ENCODE measurements at regions not wholly inside any gene's neighbourhood (a gene's known extent, or its start where the extent isn't known, plus 50 kb on each side); places are given as distances from the start of the nearest gene placed in this dataset.

GRCh38 chr2:7880126-7880525 is 801.7 kb upstream of the ID2 start:
- Histone ChIP-seq H3F3A (ENCODE audit: insufficient read depth) (no peaks in the 10 kb centered on the region), H3K9me3 (ENCODE audit: low read depth) (no peaks in the 10 kb centered on the region), H3K4me2 (ENCODE audit: unreplicated experiment) (no peak overlapping the region), H3K4me1 (ENCODE audit: insufficient read depth) (peaks cover 14% of the 10 kb centered on the region), H3K9ac (no peak overlapping the region), H3K36me3 (ENCODE audit: low read depth) (no peaks in the 10 kb centered on the region), H3K9me2 (ENCODE audit: insufficient read depth) (no peaks in the 10 kb centered on the region), H2AFZ (no peak overlapping the region), H3K27me3 (replicated peaks; ENCODE audit: insufficient read depth) (no peaks in the 10 kb centered on the region), H3K27ac (no peak overlapping the region), H3K4me3 (no peak overlapping the region), H4K20me1 (ENCODE audit: insufficient read depth) (no peaks in the 10 kb centered on the region), H3K79me2 (ENCODE audit: insufficient read depth) (no peaks in the 10 kb centered on the region)
- in situ Hi-C loops (cut with MboI): no loop called here
- TF ChIP-seq EZH2phosphoT487 (IDR thresholded peaks at IDR 0.05; ENCODE audit: insufficient read depth, low read depth) (no peak), EZH2 (IDR thresholded peaks at IDR 0.05; ENCODE audit: insufficient read depth, poor library complexity, severe bottlenecking) (no peak)
- DNase-seq: no peak
- 90 to 96% methylated on average over 2 of the region's 2 CpGs for WGBS, 2 experiments (ENCODE audit: low coverage in 1 of 2, low lambda C conversion rate in 2 of 2, missing lambda C conversion rate in 2 of 2)

DNA sequence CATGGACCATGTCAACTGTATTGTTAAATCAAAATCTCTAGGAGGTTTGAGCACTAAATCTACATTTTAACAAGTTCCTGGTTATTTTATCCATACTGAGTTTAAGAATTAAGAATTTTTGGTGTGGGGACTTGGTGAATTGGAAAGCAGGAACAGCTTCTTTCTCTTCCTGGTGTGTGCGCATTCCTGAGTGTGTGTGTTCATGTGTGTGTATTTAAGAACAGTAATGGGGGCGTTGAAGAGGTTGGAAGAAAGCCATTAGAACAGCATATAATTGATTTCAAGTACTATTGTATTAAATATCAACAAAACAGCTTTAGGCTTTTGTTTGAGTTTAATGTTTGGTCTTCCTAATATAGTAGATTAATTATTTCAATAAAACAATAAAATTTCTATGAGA is 801.3 kb upstream of the ID2 start:
- Histone ChIP-seq H3K4me1 (ENCODE audit: insufficient read depth) (peaks cover 14% of the 10 kb centered on the region), H3K4me3 (no peak overlapping the region), H3K27me3 (replicated peaks; ENCODE audit: insufficient read depth) (no peaks in the 10 kb centered on the region), H3K9me3 (ENCODE audit: low read depth) (no peaks in the 10 kb centered on the region), H2AFZ (no peak overlapping the region), H4K20me1 (ENCODE audit: insufficient read depth) (no peaks in the 10 kb centered on the region), H3K79me2 (ENCODE audit: insufficient read depth) (no peaks in the 10 kb centered on the region), H3K36me3 (ENCODE audit: low read depth) (no peaks in the 10 kb centered on the region), H3K9ac (no peak overlapping the region), H3K4me2 (ENCODE audit: unreplicated experiment) (no peak overlapping the region), H3F3A (ENCODE audit: insufficient read depth) (no peaks in the 10 kb centered on the region), H3K27ac (no peak overlapping the region), H3K9me2 (ENCODE audit: insufficient read depth) (no peaks in the 10 kb centered on the region)
- TF ChIP-seq EZH2phosphoT487 (IDR thresholded peaks at IDR 0.05; ENCODE audit: insufficient read depth, low read depth): no peak
- TF ChIP-seq EZH2 (IDR thresholded peaks at IDR 0.05; ENCODE audit: insufficient read depth, poor library complexity, severe bottlenecking): no peak
- peak; percentile 16 for DNase-seq
- in situ Hi-C loops (cut with MboI): no loop called here
- WGBS, 2 experiments (ENCODE audit: low coverage in 1 of 2, low lambda C conversion rate in 2 of 2, missing lambda C conversion rate in 2 of 2): 55 to 64% methylated on average over 2 of the region's 2 CpGs

GRCh38 chr2:7881063-7881462 is 800.8 kb upstream of the ID2 start:
- peak; percentile 40 for DNase-seq
- WGBS, 2 experiments (ENCODE audit: low coverage in 1 of 2, low lambda C conversion rate in 2 of 2, missing lambda C conversion rate in 2 of 2): 44 to 46% methylated on average over 5 of the region's 5 CpGs
- no peaks in the 10 kb centered on the region for H4K20me1 ChIP-seq (ENCODE audit: insufficient read depth)
- TF ChIP-seq EZH2 (IDR thresholded peaks at IDR 0.05; ENCODE audit: insufficient read depth, poor library complexity, severe bottlenecking): no peak
- no peak for TF ChIP-seq EZH2phosphoT487 (IDR thresholded peaks at IDR 0.05; ENCODE audit: insufficient read depth, low read depth)
- H3K4me3 ChIP-seq: no peak overlapping the region
- H2AFZ ChIP-seq: 0 out of 2 replicates have a peak overlapping the region, but pooled peaks have one; percentile 9
- H3K4me1 ChIP-seq (ENCODE audit: insufficient read depth): peaks cover 14% of the 10 kb centered on the region
- H3K36me3 ChIP-seq (ENCODE audit: low read depth): no peaks in the 10 kb centered on the region
- H3F3A ChIP-seq (ENCODE audit: insufficient read depth): no peaks in the 10 kb centered on the region
- H3K9me3 ChIP-seq (ENCODE audit: low read depth): no peaks in the 10 kb centered on the region
- in situ Hi-C loops (cut with MboI): no loop called here
- no peak overlapping the region for H3K9ac ChIP-seq
- no peaks in the 10 kb centered on the region for H3K9me2 ChIP-seq (ENCODE audit: insufficient read depth)
- no peak overlapping the region for H3K4me2 ChIP-seq (ENCODE audit: unreplicated experiment)
- H3K27ac ChIP-seq: no peak overlapping the region
- no peaks in the 10 kb centered on the region for H3K79me2 ChIP-seq (ENCODE audit: insufficient read depth)
- no peaks in the 10 kb centered on the region for H3K27me3 ChIP-seq (replicated peaks; ENCODE audit: insufficient read depth)

DNA sequence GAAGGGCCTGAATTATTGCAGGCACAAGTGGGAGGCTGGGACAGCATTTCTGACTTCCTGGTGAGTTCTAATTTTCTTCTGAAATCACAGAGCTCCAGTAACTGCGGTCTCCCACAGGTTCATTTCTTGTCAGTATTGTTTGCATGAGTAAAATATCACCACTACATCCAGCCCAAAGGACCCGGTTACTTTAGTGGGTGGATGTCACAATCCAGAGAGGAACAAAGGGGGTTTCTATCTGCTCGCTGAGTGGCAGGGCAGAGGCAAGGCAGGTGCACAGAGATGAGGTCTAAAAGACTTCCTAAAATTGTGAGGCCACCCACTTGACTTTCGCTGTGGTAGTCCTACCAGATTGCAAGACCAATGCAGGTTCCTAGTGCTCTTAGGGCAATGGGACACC is 800.4 kb upstream of the ID2 start:
- peaks cover 15% of the 10 kb centered on the region for H3K4me1 ChIP-seq (ENCODE audit: insufficient read depth)
- H3K9me3 ChIP-seq (ENCODE audit: low read depth): no peaks in the 10 kb centered on the region
- in situ Hi-C loops (cut with MboI): no loop called here
- DNase-seq: no peak
- no peaks in the 10 kb centered on the region for H3K79me2 ChIP-seq (ENCODE audit: insufficient read depth)
- no peaks in the 10 kb centered on the region for H3K27me3 ChIP-seq (replicated peaks; ENCODE audit: insufficient read depth)
- H3K36me3 ChIP-seq (ENCODE audit: low read depth): no peaks in the 10 kb centered on the region
- H3K4me3 ChIP-seq: no peak overlapping the region
- H3K27ac ChIP-seq: no peak overlapping the region
- WGBS, 2 experiments (ENCODE audit: low coverage in 1 of 2, low lambda C conversion rate in 2 of 2, missing lambda C conversion rate in 2 of 2): 73 to 79% methylated on average over 4 of the region's 4 CpGs
- no peaks in the 10 kb centered on the region for H3K9me2 ChIP-seq (ENCODE audit: insufficient read depth)
- H4K20me1 ChIP-seq (ENCODE audit: insufficient read depth): no peaks in the 10 kb centered on the region
- H3F3A ChIP-seq (ENCODE audit: insufficient read depth): peaks cover under 1% of the 10 kb centered on the region; the same call in 1 of the 2 replicates
- no peak overlapping the region for H3K4me2 ChIP-seq (ENCODE audit: unreplicated experiment)
- no peak overlapping the region for H3K9ac ChIP-seq
- H2AFZ ChIP-seq: 0 out of 2 replicates have a peak overlapping the region, but pooled peaks have one; percentile 9
- TF ChIP-seq EZH2 (IDR thresholded peaks at IDR 0.05; ENCODE audit: insufficient read depth, poor library complexity, severe bottlenecking): no peak
- TF ChIP-seq EZH2phosphoT487 (IDR thresholded peaks at IDR 0.05; ENCODE audit: insufficient read depth, low read depth): no peak

- DNase-seq: no peak
- no peaks in the 10 kb centered on the region for H3K9me2 ChIP-seq (ENCODE audit: insufficient read depth)
- no peaks in the 10 kb centered on the region for H3K9me3 ChIP-seq (ENCODE audit: low read depth)
- H3K79me2 ChIP-seq (ENCODE audit: insufficient read depth): no peaks in the 10 kb centered on the region
- no peaks in the 10 kb centered on the region for H3K27me3 ChIP-seq (replicated peaks; ENCODE audit: insufficient read depth)
- H3K36me3 ChIP-seq (ENCODE audit: low read depth): no peaks in the 10 kb centered on the region
- H3K4me1 ChIP-seq (ENCODE audit: insufficient read depth): peaks cover 23% of the 10 kb centered on the region
- no peaks in the 10 kb centered on the region for H4K20me1 ChIP-seq (ENCODE audit: insufficient read depth)
- no peak for TF ChIP-seq EZH2phosphoT487 (IDR thresholded peaks at IDR 0.05; ENCODE audit: insufficient read depth, low read depth)
- no peak for TF ChIP-seq EZH2 (IDR thresholded peaks at IDR 0.05; ENCODE audit: insufficient read depth, poor library complexity, severe bottlenecking)
- in situ Hi-C loops (cut with MboI): no loop called here
- H3F3A ChIP-seq (ENCODE audit: insufficient read depth): peaks cover 4% of the 10 kb centered on the region; the same call in 1 of the 2 replicates
- no peak overlapping the region for H3K27ac ChIP-seq
- H3K4me3 ChIP-seq: no peak overlapping the region
- no peak overlapping the region for H3K4me2 ChIP-seq (ENCODE audit: unreplicated experiment)
- no peak overlapping the region for H3K9ac ChIP-seq
- H2AFZ ChIP-seq: no peak overlapping the region
These were observed 799.6 kb upstream of the ID2 start for GRCh38 chr2:7882296-7882695.

Data from GM23248 (cell line).